Activated T-helper 1 cell treated with Interleukin-2 at 50 U/mL for 16 hours (primary cell): ENCODE measurements at regions not wholly inside any gene's neighbourhood (a gene's known extent, or its start where the extent isn't known, plus 50 kb on each side); places are given as distances from the start of the nearest gene placed in this dataset.
"Not testable (repeated sequence)": the region's sequence is repeated elsewhere in the genome, so short reads cannot be mapped to it uniquely, and the experiment has no call there.

ENCODE experiments used
- DNase-seq: peaks from one replicate; pipeline ENCODE4 v3.0.0-alpha.2; 2020; ENCODE audit warnings: low read depth

- DNase-seq, result no peak
Observed at GRCh38 chr9:95731876-95732275, 143.6 kb upstream of the ERCC6L2 start.

- DNase-seq, result no peak
Observed at GRCh38 chr9:95729669-95730368, 145.7 kb upstream of the ERCC6L2 start.

GRCh38 chr9:95729046-95729445 lies 146.4 kb upstream of the ERCC6L2 start:
- DNase-seq, result no peak

DNA sequence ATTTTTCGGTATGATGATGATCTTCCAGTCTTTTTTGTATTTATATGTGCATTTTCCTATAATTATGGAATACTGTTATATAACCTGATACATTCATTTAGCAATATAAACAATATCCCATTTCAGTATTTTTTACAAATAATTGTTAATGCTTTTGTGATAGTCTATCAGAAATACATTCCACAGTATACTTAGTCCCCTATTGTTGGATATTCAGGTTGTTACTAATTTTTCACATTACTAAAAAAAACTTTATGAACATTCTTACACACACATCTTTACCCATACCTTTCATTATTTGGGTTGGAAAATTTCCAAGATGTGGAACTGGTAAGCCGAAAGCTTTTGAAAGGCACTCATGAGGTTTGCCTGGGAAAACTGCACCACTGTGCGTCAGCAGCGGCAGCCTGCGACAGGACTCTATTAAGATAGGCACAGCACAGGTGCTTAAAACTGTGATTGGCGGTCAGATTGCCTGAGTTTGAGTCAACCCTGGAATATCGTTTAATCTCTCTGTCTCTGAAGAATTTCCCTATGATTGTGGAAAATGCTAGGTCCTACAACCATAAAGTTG lies 147.5 kb upstream of the ERCC6L2 start:
- DNase-seq, result no peak

DNA sequence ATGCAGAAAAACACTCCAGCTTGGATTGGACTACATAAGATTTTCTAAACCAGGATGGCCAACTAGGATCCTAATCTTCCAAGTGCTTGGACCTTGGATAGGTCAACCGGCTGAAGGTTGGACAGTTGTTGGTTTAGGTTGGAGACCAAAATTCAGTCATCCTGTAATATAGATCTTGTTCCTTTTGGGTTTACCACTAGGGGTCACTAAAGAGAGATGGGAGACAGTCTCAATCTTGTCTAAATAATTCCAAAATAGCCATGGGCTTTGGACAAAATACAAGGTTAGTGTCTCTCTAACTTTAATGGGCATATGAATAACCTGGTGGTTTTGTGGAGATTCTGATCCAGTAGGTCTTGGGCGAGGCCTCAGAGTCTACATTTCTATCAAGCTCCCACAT lies 148.7 kb upstream of the ERCC6L2 start:
- no peak for DNase-seq

GRCh38 chr9:95725045-95725444 lies 150.4 kb upstream of the ERCC6L2 start:
- DNase-seq, result no peak

- peak; percentile 32 for DNase-seq
Observed at GRCh38 chr9:95724253-95724991, 151.1 kb upstream of the ERCC6L2 start.

- no peak for DNase-seq
Observed at GRCh38 chr9:95722141-95722540, 153.3 kb upstream of the ERCC6L2 start.

DNA sequence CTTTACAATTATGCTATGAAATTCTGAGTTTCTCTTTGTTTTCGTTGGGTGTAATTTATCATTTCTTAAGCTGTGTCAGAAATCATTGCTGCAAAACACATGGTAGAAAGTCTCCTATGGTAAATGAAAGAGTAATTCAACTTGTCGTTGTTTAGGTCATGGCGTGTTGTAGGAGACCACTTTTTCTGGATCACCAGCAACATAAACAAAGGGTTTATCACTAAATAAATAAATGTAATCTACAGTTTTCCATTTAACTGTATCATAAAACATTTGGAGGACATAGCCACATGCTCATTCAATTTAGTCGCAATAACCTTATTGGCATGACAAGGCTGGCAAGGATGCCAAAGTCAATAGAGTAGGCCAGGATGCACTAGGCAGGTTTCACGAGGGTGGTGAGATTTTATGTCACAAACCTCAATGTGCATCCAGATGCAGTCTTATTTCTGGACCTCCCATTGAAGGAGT lies 154.4 kb upstream of the ERCC6L2 start:
- no peak for DNase-seq

DNA sequence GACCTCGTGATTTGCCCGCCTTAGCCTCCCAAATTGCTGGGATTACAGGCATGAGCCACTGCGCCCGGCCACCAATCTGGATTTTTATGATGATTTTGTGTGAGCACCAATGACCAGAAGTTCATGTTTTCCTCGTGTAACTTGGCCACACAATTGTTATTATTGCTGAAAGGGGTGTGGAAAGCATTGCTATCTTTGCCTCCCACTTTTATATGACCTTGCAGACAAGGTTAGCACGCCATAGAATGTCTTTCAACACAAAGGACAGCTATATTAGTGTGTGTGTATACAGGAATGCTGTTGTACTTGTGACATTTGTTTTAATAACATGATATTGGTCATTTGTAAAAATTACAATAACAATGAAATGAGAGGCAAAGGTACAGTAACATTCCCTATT lies 155.0 kb upstream of the ERCC6L2 start:
- DNase-seq, result no peak

- DNase-seq, result no peak
Observed at GRCh38 chr9:95719354-95719753, 156.1 kb upstream of the ERCC6L2 start.

DNA sequence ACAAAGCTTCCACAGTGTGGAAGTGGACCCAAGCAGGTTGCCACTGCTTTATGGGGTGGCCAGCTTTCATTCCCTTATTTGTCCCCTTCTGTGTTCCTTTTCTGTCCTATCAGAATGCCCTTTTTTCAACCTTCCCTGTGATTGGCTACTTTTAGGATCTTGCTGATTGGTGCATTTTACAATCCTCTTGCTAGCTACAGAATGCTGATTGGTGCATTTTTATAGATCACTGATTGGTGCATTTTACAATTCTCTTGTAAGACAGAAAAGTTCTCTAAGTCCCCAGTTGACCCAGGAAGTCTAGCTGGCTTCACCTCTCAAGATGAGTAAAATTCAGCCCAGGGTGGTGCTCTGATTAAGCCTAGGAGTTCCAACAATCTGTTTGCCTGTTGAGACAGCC lies 157.2 kb upstream of the ERCC6L2 start:
- no peak for DNase-seq

GRCh38 chr9:95715868-95716435 lies 159.5 kb upstream of the ERCC6L2 start:
- DNase-seq, result no peak

DNA sequence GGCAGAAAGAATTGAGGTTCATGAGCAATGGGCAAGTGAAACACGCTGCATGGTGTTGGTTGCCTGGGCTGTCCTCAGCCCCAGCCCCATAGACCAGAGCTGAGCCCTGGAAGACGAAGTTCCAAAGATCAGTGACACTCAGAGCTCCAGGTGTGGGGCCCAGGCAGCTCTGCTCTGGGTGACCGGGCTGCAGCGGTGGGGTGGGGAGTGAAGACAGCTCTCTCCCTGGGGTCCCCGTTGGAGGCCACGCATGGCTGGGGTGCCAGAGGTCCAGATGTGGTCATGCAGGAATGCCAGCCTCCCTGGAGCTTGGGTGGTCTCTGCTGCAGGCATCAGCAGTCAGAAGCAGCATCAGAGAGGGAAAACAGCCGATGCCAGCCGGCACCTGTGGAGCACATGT lies 165.0 kb upstream of the ERCC6L2 start:
- DNase-seq, result no peak

- no peak for DNase-seq
Observed at GRCh38 chr9:95696701-95697100, 178.8 kb upstream of the ERCC6L2 start.

DNA sequence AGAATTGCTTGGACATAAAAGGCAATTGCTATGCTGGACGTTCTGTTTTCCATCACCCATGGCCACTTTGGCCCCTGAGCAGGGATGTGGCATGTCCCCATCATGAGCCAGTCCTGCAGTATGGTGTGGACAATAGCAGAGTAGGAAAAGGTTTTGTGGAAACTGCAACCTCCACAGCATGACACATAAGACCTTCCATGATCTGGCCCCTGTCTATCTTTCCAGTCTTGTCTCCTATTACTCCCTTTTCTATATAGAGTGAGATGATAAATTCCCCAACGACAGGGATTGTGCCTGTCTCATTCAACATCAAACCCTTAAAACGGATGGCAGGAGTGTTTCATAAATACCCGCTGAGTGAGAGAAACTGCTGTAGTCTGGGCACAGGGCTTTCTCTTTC lies 174.7 kb upstream of the PTCH1 start:
- DNase-seq, result no peak

- DNase-seq, result no peak
Observed at GRCh38 chr9:95689669-95690068, 172.9 kb upstream of the PTCH1 start.

DNA sequence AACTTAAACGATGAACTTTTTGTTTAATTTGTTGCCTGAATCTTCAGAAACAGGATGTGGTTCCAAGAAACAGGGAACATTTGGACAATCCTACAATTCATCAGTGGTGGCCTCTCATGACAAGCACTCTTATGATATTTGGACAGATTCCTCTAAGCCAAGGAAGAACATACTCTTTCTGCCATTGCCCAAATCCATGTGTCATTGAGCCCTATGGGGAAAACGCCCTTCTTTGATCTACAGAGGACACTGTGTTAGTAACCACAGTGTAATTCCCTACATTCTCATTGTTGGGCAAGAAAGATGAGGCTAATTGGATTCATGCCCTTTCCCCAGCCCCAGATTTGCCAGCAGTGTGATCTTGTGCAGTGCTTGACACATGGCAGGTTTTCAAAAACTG lies 167.7 kb upstream of the PTCH1 start:
- no peak for DNase-seq

GRCh38 chr9:95680306-95680705 lies 163.5 kb upstream of the PTCH1 start:
- DNase-seq, result not testable (repeated sequence)

DNA sequence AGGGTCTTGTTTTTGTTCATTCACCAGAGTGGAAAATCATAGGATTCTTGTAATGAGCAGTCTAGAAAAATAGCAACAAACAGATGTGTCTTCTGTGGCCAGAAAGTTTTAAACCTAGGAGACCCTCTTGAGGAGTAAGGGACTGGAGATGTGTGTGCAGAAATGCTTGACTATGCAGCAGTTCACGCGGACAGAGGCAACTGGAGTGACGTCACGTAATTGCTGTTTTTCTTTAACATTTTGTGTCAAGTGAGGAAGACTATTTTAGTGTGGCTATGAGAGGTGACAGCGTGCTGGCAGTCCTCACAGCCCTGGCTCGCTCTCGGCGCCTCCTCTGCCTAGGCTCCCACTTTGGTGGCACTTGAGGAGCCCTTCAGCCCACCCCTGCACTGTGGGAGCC lies 163.1 kb upstream of the PTCH1 start:
- no peak for DNase-seq

- DNase-seq, result no peak
Observed at GRCh38 chr9:95678759-95679158, 162.0 kb upstream of the PTCH1 start.

- no peak for DNase-seq
Observed at GRCh38 chr9:95670122-95670521, 153.4 kb upstream of the PTCH1 start.

- no peak for DNase-seq
Observed at GRCh38 chr9:95669253-95669652, 152.5 kb upstream of the PTCH1 start.
